H1 (cell line): ENCODE measurements at regions not wholly inside any gene's neighbourhood (a gene's known extent, or its start where the extent isn't known, plus 50 kb on each side); places are given as distances from the start of the nearest gene placed in this dataset.

Source experiments
- CTCF ChIA-PET: fragments of 300-600 bp; sonication (Branson Sonifier 250); formaldehyde crosslinking; loops from one replicate; lab custom pipeline; 2021; ENCODE audit not compliant: partially characterized antibody; lab: Charles Lee
- POLR2A ChIA-PET: fragments of 300-600 bp; sonication (Branson Sonifier 250); formaldehyde crosslinking; loops from one replicate; lab custom pipeline; 2021; ENCODE audit warnings: inconsistent platforms; ENCODE audit not compliant: partially characterized antibody; lab: Charles Lee
- DNase-seq, 2 experiments: peaks; one replicate each; pipeline versions ENCODE4 v3.0.0 to v3.0.0-alpha.2; 2010 to 2022; ENCODE audit warnings: low spot score in 2 of 2, low read depth in 1 of 2, mixed read lengths in 1 of 2
- FAIRE-seq: peaks from 2 replicates; lab custom pipeline; 2011; peaks lifted over from hg19 to GRCh38; lab: Jason Lieb, UNC
- H2AFZ ChIP-seq: 2 replicates; pipeline ENCODE4 v1.8.1; 2012; ENCODE audit warnings: low read length, inconsistent platforms
- H2AK5ac ChIP-seq: 2 replicates; pipeline ENCODE4 v1.6.1; 2013; ENCODE audit warnings: low read depth, low read length
- H2BK120ac ChIP-seq: replicated peaks from 2 replicates; pipeline ENCODE3; 2013; ENCODE audit warnings: low read depth, low read length, inconsistent platforms
- H2BK12ac ChIP-seq: 2 replicates; pipeline ENCODE4 v1.6.1; 2013; ENCODE audit warnings: low read depth, low read length
- H2BK15ac ChIP-seq: 2 replicates; pipeline ENCODE4 v1.6.1; 2013; ENCODE audit warnings: low read length
- H2BK20ac ChIP-seq: 2 replicates; pipeline ENCODE4 v1.6.1; 2013; ENCODE audit warnings: low read length
- H2BK5ac ChIP-seq: 2 replicates; pipeline ENCODE4 v1.6.1; 2013; ENCODE audit warnings: low read depth, low read length
- H3K14ac ChIP-seq: 2 replicates; pipeline ENCODE4 v1.6.1; 2013; ENCODE audit warnings: inconsistent platforms; ENCODE audit not compliant: insufficient read length
- H3K18ac ChIP-seq: 2 replicates; pipeline ENCODE4 v1.6.1; 2013; ENCODE audit warnings: low read length; ENCODE audit errors: extremely low read depth
- H3K23ac ChIP-seq: 2 replicates; pipeline ENCODE4 v1.6.1; 2013; ENCODE audit warnings: inconsistent platforms; ENCODE audit not compliant: insufficient read length
- H3K23me2 ChIP-seq: 2 replicates; pipeline ENCODE4 v1.6.1; 2013; ENCODE audit warnings: low read depth, low read length
- H3K27ac ChIP-seq: 2 replicates; pipeline ENCODE4 v1.6.1; 2011; ENCODE audit warnings: low read depth, low read length, inconsistent platforms
- H3K27me3 ChIP-seq, 4 experiments: replicated peaks in 1 of 4; 1 replicate in 1 of 4; 2 replicates in 3 of 4; pipeline versions ENCODE4 v1.6.1 to v1.8.1; 2011 to 2013; ENCODE audit warnings: low read length in 3 of 4, mild to moderate bottlenecking in 3 of 4, inconsistent platforms in 2 of 4, mixed read lengths in 2 of 4, moderate library complexity in 1 of 4; ENCODE audit not compliant: control insufficient read depth in 3 of 4, insufficient read depth in 3 of 4; ENCODE audit errors: extremely low read depth in 1 of 4
- H3K36me3 ChIP-seq, 4 experiments: 2 replicates each; pipeline versions ENCODE4 v1.6.1 to v1.8.1; 2011 to 2013; ENCODE audit warnings: mild to moderate bottlenecking in 4 of 4, low read length in 3 of 4, moderate library complexity in 2 of 4, control low read depth in 1 of 4, inconsistent platforms in 1 of 4; ENCODE audit not compliant: insufficient read depth in 4 of 4, control insufficient read depth in 2 of 4
- H3K4ac ChIP-seq: replicated peaks from 2 replicates; pipeline ENCODE3; 2013; ENCODE audit warnings: low read length, low read depth, mixed read lengths, inconsistent platforms; ENCODE audit not compliant: insufficient read length
- H3K4me1 ChIP-seq, 4 experiments: replicated peaks in 1 of 4; 1 replicate in 1 of 4; 2 replicates in 3 of 4; pipeline versions ENCODE4 v1.6.1 to v1.8.1; 2011 to 2013; ENCODE audit warnings: low read length in 3 of 4, inconsistent platforms in 2 of 4, mixed read lengths in 1 of 4; ENCODE audit not compliant: insufficient read depth in 4 of 4, control insufficient read depth in 3 of 4
- H3K4me2 ChIP-seq, 2 experiments: 2 replicates each; pipeline versions ENCODE4 v1.6.1 to v1.8.1; 2011 to 2013; ENCODE audit warnings: low read depth in 2 of 2, low read length in 2 of 2, control low read depth in 1 of 2, inconsistent platforms in 1 of 2, mild to moderate bottlenecking in 1 of 2; ENCODE audit not compliant: insufficient read depth in 1 of 2
- H3K4me3 ChIP-seq, 4 experiments: fragments of 200-600, 300-600 bp in 1 of 4; sonication (generic), shearing (Covaris generic), sonication (Bioruptor Twin) in 1 of 4; 2 replicates each; pipeline versions ENCODE4 v1.5.1 to v1.8.1; 2011 to 2016; ENCODE audit warnings: low read length in 4 of 4, low read depth in 3 of 4, control low read depth in 2 of 4, inconsistent platforms in 2 of 4, mild to moderate bottlenecking in 2 of 4, mixed read lengths in 1 of 4, moderate library complexity in 1 of 4; ENCODE audit not compliant: insufficient read depth in 2 of 4; ENCODE audit errors: extremely low read depth in 1 of 4
- H3K56ac ChIP-seq: replicated peaks from 2 replicates; pipeline ENCODE3; 2013; ENCODE audit warnings: low read depth, mild to moderate bottlenecking, mixed read lengths, low read length, inconsistent platforms; ENCODE audit not compliant: insufficient read length
- H3K79me1 ChIP-seq: 2 replicates; pipeline ENCODE4 v1.6.1; 2013; ENCODE audit warnings: low read depth, low read length, control low read depth
- H3K79me2 ChIP-seq, 2 experiments: 2 replicates each; pipeline versions ENCODE4 v1.6.1 to v1.8.1; 2012 to 2013; ENCODE audit warnings: low read length in 2 of 2, mild to moderate bottlenecking in 2 of 2, inconsistent platforms in 1 of 2; ENCODE audit not compliant: insufficient read depth in 2 of 2, control insufficient read depth in 1 of 2
- H3K9ac ChIP-seq, 4 experiments: replicated peaks in 1 of 4; 1 replicate in 1 of 4; 2 replicates in 3 of 4; pipeline versions ENCODE4 v1.6.1 to v1.8.1; 2011 to 2013; ENCODE audit warnings: low read depth in 3 of 4, low read length in 3 of 4, control low read depth in 2 of 4, mild to moderate bottlenecking in 2 of 4, moderate library complexity in 2 of 4, inconsistent platforms in 1 of 4; ENCODE audit errors: extremely low read depth in 1 of 4
- H3K9me3 ChIP-seq, 2 experiments: 2 replicates each; pipeline versions ENCODE4 v1.6.1 to v1.8.1; 2012 to 2013; ENCODE audit warnings: mild to moderate bottlenecking in 2 of 2, moderate library complexity in 2 of 2, control low read depth in 1 of 2, inconsistent platforms in 1 of 2, low read depth in 1 of 2, low read length in 1 of 2, mixed read lengths in 1 of 2; ENCODE audit not compliant: insufficient read depth in 2 of 2
- H4K20me1 ChIP-seq, 2 experiments: replicated peaks in 1 of 2; 2 replicates each; pipeline versions ENCODE3 to v1.8.1; 2011 to 2013; ENCODE audit warnings: inconsistent platforms in 2 of 2, low read length in 2 of 2, mild to moderate bottlenecking in 1 of 2; ENCODE audit not compliant: insufficient read depth in 2 of 2, control insufficient read depth in 1 of 2
- H4K5ac ChIP-seq: 2 replicates; pipeline ENCODE4 v1.6.1; 2013; ENCODE audit warnings: low read length, low read depth, mixed read lengths, inconsistent platforms; ENCODE audit not compliant: insufficient read length
- H4K8ac ChIP-seq: 2 replicates; pipeline ENCODE4 v1.8.0; 2013; ENCODE audit warnings: mild to moderate bottlenecking, moderate library complexity, low read length, inconsistent platforms; ENCODE audit not compliant: insufficient read depth; ENCODE audit errors: extremely low read depth
- H4K91ac ChIP-seq: replicated peaks from 2 replicates; pipeline ENCODE3; 2013; ENCODE audit warnings: low read length, mixed read lengths, inconsistent platforms; ENCODE audit not compliant: insufficient read length
- ASH2L ChIP-seq: fragments of 200-600, 300-600 bp; sonication (generic); IDR thresholded peaks from one replicate; pipeline ENCODE4 v1.7.1; 2017; ENCODE audit warnings: low read length
- BRCA1 ChIP-seq: IDR thresholded peaks from 2 replicates; pipeline ENCODE4 v1.6.1; 2012; ENCODE audit warnings: low read depth, low read length, improper control_type of control experiment
- FOSL1 ChIP-seq: IDR thresholded peaks from 2 replicates; pipeline ENCODE4 v1.6.1; 2011; ENCODE audit warnings: mild to moderate bottlenecking, low read depth, low read length, moderate library complexity; ENCODE audit not compliant: insufficient read depth
- GTF2F1 ChIP-seq: IDR thresholded peaks from 2 replicates; pipeline ENCODE4 v1.6.1; 2012; ENCODE audit warnings: low read depth, low read length, improper control_type of control experiment, borderline replicate concordance
- KDM1A ChIP-seq: fragments of 200-600, 300-600 bp; sonication (generic); IDR thresholded peaks from 2 replicates; pipeline ENCODE4 v1.7.1; 2016; ENCODE audit warnings: mild to moderate bottlenecking, low read length, borderline replicate concordance
- MAX ChIP-seq: IDR thresholded peaks from 2 replicates; pipeline ENCODE4 v1.6.1; 2012; ENCODE audit warnings: inconsistent platforms
- NANOG ChIP-seq: IDR thresholded peaks from 2 replicates; pipeline ENCODE4 v1.6.1; 2011; ENCODE audit warnings: low read length, low read depth, mild to moderate bottlenecking, inconsistent platforms; ENCODE audit not compliant: insufficient read depth, poor library complexity, severe bottlenecking
- NRF1 ChIP-seq: IDR thresholded peaks from 2 replicates; pipeline ENCODE4 v1.6.1; 2011; ENCODE audit warnings: mild to moderate bottlenecking, low read depth, low read length, improper control_type of control experiment
- POLR2A ChIP-seq, 2 experiments: IDR thresholded peaks; 1 replicate in 1 of 2; 2 replicates in 1 of 2; pipeline ENCODE4 v1.6.1; 2011; ENCODE audit warnings: low read depth in 2 of 2, low read length in 2 of 2, mild to moderate bottlenecking in 2 of 2; ENCODE audit errors: control extremely low read depth in 1 of 2
- POLR2AphosphoS5 ChIP-seq: IDR thresholded peaks from 2 replicates; pipeline ENCODE4 v1.6.1; 2011; ENCODE audit warnings: low read depth, low read length
- POU5F1 ChIP-seq: IDR thresholded peaks from 2 replicates; pipeline ENCODE4 v1.6.1; 2011; ENCODE audit warnings: low read depth, mild to moderate bottlenecking, low read length, moderate library complexity
- RBBP5 ChIP-seq: IDR thresholded peaks from 2 replicates; pipeline ENCODE4 v1.7.1; 2012; ENCODE audit warnings: low read depth, mild to moderate bottlenecking, inconsistent platforms, low read length, moderate library complexity, borderline replicate concordance
- RNF2 ChIP-seq: fragments of 200-900, 300-1000 bp; sonication (generic); IDR thresholded peaks from 2 replicates; pipeline ENCODE4 v1.7.1; 2016; ENCODE audit warnings: borderline replicate concordance, low read depth, mild to moderate bottlenecking, antibody characterized with exemption, low read length; ENCODE audit not compliant: poor library complexity, severe bottlenecking; ENCODE audit errors: missing control alignments
- SAP30 ChIP-seq: fragments of 300-600 bp; sonication (generic); IDR thresholded peaks from 2 replicates; pipeline ENCODE4 v1.7.1; 2012; ENCODE audit warnings: low read length, moderate library complexity, mild to moderate bottlenecking, inconsistent platforms; ENCODE audit not compliant: insufficient read depth, insufficient replicate concordance
- SIN3A ChIP-seq, 2 experiments: IDR thresholded peaks in 1 of 2; conservative IDR thresholded peaks in 1 of 2; 2 replicates each; pipeline ENCODE4 v1.6.1; 2011 to 2012; ENCODE audit warnings: low read length in 2 of 2, improper control_type of control experiment in 1 of 2, low read depth in 1 of 2, mild to moderate bottlenecking in 1 of 2
- WGBS, 2 experiments: shearing (Covaris generic) in 1 of 2; methylation state at CpG; one replicate each; pipeline versions ENCODE4 v1.1.6 to v1.1.7; 2013 to 2015; ENCODE audit warnings: low lambda C conversion rate in 2 of 2, mixed read lengths in 2 of 2, inconsistent platforms in 1 of 2, low coverage in 1 of 2, missing lambda C conversion rate in 1 of 2; ENCODE audit not compliant: insufficient replicate concordance in 2 of 2, insufficient coverage in 1 of 2, insufficient read length in 1 of 2; ENCODE audit errors: extremely low coverage in 1 of 2, missing lambda C conversion rate in 1 of 2; 5-methylcytosine and 5-hydroxymethylcytosine counted together

GRCh38 chr3:164380156-164380555 is 698.1 kb downstream of the SI start:
- ChIA-PET CTCF (interaction anchor here (1.2 kb wide), 1 partner anchor 10 kb away, joined by 3 read pairs; no protein-coding TSS in a partner anchor), POLR2A (no interaction called here)
- H3K18ac ChIP-seq = no peak overlapping the region
- H3K4me1 ChIP-seq = no peaks in the 10 kb centered on the region
- no peaks in the 10 kb centered on the region for H4K20me1 ChIP-seq
- H3K27me3 ChIP-seq = no peaks in the 10 kb centered on the region
- H2AFZ ChIP-seq = no peak overlapping the region
- H2BK15ac ChIP-seq = no peak overlapping the region
- no peaks in the 10 kb centered on the region for H3K79me1 ChIP-seq
- no peaks in the 10 kb centered on the region for H3K79me2 ChIP-seq
- H3K4me2 ChIP-seq = no peak overlapping the region
- no peak for FAIRE-seq
- no peaks in the 10 kb centered on the region for H3K9me3 ChIP-seq
- H4K91ac ChIP-seq = no peak overlapping the region
- no peaks in the 10 kb centered on the region for H3K36me3 ChIP-seq
- no peaks in the 10 kb centered on the region for H3K23me2 ChIP-seq
- H2BK120ac ChIP-seq = no peak overlapping the region
- H3K9ac ChIP-seq = no peak overlapping the region
- H2BK12ac ChIP-seq = no peak overlapping the region
- H4K8ac ChIP-seq = no peak overlapping the region
- no peak overlapping the region for H2BK5ac ChIP-seq
- no peak overlapping the region for H4K5ac ChIP-seq
- no peak overlapping the region for H3K27ac ChIP-seq
- H3K14ac ChIP-seq = no peak overlapping the region
- H3K4me3 ChIP-seq = no peak overlapping the region
- no peak for DNase-seq
- no peak overlapping the region for H2BK20ac ChIP-seq
- H3K56ac ChIP-seq = no peak overlapping the region
- 95% methylated on average over 3 of the region's 3 CpGs; no CpG with 5 or more reads in 1 of the 2 experiments for WGBS, 2 experiments
- no peak overlapping the region for H2AK5ac ChIP-seq
- H3K4ac ChIP-seq = no peak overlapping the region
- no peak overlapping the region for H3K23ac ChIP-seq
- TF ChIP-seq SIN3A (conservative IDR thresholded peaks at IDR 0.05 in 1 of 2, IDR thresholded peaks at IDR 0.05 in 1 of 2; ENCODE audit: low read depth in 1 of 2, low read length in 2 of 2) (no peak), NRF1 (no peak), NANOG (no peak), ASH2L (no peak), BRCA1 (no peak), RBBP5 (no peak), RNF2 (no peak), GTF2F1 (no peak), POLR2A (IDR thresholded peaks at IDR 0.05; ENCODE audit: control extremely low read depth in 1 of 2, low read depth in 2 of 2, low read length in 2 of 2) (no peak), FOSL1 (no peak), MAX (no peak), SAP30 (no peak), KDM1A (no peak), POU5F1 (no peak), POLR2AphosphoS5 (no peak)
